NCI-H1105 (cell line): ENCODE measurements at regions not wholly inside any gene's neighbourhood (a gene's known extent, or its start where the extent isn't known, plus 50 kb on each side); places are given as distances from the start of the nearest gene placed in this dataset.
A peak's percentile ranks its signal among the peaks of the same experiment; 100 is the strongest.

Experiments
- DNase-seq: peaks from one replicate; lab custom pipeline; 2025; lab: John Stamatoyannopoulos, UW

DNA sequence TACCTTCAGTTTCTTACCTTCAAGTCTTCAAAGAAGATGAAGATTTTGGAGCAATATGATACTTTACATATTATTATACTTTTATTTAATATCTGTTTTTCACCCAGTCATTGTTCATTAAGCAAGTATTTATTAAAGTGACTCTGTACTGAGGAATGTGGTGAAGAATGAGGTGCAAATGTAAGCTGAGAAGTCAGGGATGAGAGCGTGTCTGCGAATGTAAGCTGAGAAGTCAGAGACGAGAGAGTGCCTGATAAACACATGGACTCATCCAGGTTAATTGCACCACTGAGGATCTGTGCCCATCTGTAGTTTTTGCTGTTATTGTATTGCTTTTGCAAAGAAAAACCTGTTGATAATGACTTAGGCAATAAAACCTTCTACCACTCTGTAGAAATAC lies 211.9 kb upstream of the FAR2 start:
- DNase-seq, result no peak

DNA sequence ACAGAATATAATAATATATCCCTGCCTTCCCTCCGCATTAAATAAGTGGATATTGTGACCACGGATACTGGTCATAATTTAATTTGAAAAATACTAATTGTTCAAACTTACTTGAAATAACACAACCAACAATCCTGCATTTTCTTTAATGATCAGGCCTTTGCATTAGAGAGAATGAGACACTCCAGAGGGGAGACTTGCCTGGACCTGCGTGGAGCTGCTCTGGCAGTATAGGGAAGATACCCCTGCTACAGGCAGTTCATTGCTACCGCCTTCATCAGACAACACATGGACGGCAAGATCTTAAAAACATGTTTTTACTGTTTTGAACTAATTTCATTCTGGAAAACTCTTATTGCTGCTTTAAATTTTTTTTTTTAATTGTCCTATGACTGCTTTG lies 211.0 kb upstream of the FAR2 start:
- DNase-seq, result peak; percentile 30

DNA sequence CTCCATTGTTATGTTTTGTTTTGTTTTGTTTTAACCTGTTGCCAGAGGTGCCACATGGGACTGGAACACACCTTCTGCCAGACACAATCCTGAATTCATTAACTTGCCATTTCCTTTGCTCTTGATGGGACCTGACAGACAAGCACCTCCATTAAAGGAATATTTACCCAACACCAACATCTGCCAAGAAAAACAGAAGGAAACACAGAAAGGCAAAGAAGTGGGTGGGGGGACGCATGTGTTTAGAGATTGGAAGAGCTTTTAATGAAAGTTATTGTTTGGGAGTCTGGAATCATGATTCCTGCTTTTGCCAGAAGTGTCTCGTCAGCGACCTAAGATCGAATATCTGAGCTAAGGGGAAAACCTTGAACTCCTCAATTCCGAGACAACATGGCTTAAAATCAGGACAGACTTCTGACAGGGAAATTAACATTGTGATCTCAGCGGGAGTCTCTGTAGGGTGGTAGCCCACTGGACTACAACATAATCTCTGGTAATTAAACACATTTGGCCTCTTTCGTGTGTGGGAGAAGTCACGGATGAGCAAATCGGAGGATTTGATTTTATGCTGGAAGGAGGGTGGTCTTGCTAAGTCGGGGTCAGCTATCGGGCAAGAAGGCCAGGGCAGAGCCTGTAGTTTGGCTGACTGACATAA lies 210.4 kb upstream of the FAR2 start:
- peak; percentile 10 for DNase-seq

DNA sequence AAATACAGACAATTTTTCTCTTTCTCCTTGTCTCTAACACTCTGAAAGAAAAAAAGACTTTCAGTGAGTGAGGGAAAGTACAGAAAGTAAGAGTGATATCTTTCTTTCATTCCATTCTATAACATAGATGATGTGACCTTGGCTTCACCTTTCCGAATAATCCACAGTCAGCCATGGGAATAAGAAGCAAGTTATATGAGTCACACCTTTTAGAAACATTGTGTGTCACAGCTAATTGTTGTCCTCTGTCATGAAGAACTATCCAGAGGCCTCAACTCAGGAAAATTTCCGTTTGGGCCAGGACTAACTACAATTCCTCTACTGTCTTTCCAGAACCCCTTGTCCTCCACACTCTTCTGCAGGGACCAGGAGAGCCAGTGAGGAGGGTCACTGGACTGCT lies 209.7 kb upstream of the FAR2 start:
- no peak for DNase-seq

DNA sequence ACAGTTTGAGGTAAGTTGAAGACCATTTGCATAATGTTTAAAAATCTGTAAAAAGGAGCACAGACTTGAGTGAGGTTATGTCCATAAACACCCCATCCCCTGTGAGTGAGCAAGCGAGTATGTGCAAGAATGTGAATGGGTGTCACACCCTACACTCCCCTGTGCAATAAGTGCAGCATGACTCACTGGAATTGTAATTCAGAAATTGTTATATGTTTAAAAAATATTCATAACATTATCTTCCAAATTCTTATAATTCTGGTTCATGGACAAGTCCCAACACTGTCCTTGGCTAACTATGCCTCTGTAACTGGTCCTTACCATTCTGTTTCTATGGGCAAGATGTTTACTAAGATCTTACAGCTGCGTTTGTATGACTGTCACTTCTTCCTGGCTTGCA lies 207.8 kb upstream of the FAR2 start:
- no peak for DNase-seq

DNA sequence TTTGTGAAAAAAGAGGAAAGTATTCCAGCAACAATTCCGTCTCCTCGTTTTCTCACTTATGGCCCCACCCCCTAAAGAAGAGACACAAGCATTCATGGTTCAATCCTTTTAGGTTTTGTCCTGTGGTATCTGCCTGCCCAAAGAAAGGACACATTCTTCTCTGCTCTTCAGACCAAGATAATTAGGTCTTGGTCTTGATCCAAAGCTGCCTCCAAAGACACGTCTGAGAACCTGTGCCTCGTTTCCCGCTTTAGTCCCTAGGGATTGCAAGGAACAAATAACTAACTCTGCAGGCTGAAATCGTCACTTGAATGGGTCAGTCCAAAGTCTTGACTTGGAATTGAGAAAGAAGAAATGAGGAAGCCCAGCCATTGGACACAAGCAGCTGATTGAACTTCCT lies 202.7 kb upstream of the FAR2 start:
- DNase-seq, result no peak

DNA sequence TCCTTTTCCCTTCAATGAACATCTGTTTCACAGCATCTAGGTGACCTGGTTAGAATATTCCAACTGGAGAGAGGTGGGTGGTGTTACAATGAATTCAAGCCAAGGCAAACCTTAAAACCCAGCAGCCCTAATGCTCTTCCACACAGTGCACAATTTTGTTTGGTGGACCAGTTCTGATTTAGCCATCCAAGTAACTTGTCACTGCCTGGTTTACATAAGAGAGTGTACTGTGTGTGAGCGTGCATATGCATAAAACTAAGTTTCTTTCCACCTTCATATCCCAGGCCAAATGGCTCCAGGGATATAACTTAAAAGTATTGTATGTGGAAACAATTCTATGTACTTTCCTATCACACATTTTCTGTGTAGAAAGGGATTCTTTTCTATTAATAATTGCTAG lies 200.4 kb upstream of the FAR2 start:
- no peak for DNase-seq

DNA sequence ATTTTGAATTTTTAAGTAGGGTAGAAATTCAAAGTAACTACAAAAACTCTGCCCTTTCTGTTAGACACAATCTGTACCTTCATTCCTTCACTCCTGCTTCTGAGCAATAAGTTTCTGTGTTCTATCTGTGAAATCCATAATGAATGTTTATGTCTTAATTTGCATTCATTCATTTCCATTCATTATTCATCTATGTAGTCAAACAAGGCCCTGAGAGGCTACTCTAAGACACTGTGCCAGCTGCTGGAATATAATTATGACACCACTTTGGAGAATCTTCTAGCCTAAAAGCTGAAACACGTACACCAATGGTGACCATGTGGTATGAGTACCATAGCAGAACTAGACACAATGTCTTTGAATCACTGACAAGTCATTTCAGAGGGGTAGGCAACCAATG lies 199.9 kb upstream of the FAR2 start:
- DNase-seq, result no peak

DNA sequence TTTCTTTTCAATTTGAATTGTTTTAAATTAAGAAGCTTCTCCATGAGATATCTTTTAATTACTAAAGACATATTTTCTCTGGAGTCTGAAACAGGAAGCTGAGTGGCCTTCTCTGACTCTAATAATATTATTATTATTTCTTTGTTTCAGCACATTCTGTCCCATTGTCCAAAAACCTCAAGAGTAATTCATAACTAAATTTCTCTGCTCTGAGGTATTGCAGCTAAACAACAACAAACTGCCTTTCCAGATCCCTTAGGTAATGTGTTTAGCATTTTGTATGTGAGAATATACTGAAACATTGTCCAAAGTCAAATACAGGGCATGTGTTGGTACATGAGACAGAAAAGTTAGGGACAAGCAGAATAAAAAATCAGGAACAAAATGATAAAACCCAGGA lies 199.0 kb upstream of the FAR2 start:
- no peak for DNase-seq

DNA sequence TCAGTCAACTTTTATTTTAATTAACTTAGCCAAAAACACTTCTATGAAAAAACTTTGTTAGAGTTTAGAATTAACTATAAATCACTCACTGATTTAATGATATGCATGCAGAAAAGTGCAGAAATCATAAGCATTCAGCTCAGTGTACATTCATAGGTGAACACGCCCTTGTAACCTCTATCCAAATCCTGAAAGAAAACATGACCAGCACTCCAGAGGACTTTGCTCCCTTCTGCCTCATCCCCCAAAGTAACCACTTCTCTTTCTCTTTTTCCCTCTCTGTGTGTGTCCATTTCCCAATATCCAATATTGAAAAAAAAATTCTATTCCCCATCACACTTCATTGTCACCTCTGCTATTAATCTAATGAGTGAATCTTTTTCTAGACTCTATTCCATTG lies 197.1 kb upstream of the FAR2 start:
- no peak for DNase-seq

DNA sequence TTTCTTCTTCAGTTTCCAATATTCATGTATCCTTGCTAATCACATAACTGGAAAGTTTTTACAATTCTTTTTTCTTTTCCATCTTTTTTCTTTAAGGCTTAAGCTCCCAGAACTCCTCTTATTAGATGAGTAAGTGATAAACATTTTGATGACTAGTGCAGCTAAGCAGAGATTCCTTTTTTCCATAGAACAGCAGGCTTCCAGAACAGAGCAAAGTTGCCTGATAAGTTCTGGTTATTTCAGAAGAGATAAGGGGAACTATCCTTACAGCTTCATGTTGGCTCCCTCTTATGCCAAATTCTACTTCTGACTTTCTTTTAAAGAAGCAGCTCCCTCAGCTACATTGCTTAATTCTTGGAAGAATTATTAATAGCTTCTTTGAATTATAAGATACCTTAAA lies 194.7 kb upstream of the FAR2 start:
- no peak for DNase-seq

DNA sequence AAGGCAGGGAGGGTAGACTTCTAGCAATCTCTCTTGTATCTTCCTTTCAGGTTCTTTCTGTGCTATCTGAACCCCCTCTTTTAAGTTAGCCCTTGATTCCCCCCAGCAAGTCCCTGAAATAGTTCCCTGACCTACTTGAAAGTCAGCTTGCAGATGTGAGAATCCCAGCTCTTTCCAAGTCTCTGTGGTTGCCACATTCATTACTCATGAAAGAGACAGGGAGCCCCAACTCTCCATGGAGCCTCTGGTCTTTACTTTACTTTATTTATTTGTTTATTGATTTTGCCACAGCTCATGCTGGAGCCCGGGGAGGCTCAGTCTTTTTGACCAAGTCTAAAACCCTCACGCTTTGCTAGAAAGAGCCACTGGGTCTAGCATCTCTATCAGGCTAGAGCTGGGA lies 193.6 kb upstream of the FAR2 start:
- DNase-seq, result no peak

DNA sequence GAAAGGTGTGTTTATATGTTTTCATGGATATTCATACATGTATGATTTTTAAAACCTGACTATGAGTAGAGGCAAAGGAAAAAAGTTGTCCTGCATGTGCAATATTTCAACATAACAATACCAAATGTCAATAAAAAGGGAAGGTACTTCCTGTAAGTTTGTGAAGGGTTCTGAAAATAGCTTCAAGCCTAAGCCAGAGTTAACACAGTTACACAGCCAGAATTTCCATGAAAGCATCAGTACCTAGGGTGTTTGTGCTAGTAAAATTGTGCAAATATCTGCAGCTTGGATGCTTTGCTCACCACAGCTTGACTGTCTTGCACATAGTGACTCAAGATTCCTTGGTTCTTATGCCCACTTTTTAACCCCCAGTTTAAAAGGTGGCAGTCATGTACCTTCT lies 193.1 kb upstream of the FAR2 start:
- no peak for DNase-seq

DNA sequence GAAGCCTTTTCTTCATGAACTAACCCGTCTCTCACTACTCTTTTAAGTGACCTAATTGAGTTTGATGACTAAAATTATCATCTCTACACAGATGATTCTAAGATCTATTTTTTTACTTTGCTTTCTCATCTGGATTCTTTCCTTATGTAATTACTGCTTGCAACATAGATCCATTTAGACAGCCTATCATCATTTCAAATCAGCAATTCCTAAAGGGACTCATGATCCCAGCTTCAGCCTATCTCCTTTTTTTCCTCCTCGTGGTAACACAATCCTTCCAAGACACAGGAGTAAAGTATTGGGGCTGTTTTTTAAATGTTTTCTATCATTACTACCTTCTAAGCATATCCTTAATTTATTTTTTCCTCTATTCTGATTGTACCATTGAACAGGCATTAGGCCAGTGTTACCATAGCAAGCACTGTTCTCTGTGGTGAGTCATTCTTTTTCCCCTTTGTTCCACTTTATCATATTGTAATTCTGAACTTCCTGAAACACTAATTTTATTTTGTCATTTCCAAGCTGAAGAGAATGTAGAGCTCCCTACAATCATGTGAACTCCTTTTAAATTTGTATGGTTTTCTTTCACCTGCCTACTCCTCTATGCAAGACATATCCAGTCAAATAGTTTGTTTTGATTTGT lies 190.4 kb upstream of the FAR2 start:
- DNase-seq, result no peak

DNA sequence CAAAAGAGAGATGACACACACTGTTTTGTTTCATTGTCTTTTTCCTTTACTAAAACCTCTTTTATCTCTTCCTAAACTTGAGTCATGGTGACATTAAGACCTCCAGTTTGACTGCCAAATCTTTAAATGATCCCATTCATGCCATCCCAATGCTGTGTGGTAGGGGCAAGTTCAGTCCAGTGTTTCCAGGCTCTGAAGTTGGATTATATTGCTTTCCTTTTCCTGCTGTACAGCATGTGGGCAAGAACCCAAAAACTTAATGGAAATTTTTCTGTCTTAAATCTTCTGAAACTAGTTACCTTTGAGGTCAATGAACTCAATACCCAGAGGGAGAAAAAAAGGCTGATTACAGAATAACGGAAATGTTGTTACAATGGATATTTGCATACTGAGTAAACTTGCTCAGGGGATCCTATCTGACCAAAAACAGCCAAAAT lies 187.1 kb upstream of the FAR2 start:
- no peak for DNase-seq

DNA sequence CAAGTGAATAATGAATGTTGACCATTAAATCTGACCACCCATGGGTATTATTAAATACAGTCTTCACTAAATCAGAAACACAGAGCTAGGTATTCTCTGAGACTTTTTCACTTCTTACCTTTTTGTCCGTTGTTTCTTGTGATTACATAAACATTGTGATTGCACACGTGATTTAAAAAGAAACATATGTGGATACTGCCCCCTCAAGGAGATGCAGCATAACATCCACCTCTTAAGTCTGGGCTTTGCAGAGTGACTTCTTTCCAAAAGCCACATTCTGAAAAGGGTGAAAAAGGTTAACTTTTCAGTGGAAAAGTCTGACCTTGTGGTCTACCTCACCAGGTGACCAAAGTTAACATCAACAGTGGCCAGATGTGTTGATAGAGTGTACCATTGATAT lies 185.5 kb upstream of the FAR2 start:
- no peak for DNase-seq

DNA sequence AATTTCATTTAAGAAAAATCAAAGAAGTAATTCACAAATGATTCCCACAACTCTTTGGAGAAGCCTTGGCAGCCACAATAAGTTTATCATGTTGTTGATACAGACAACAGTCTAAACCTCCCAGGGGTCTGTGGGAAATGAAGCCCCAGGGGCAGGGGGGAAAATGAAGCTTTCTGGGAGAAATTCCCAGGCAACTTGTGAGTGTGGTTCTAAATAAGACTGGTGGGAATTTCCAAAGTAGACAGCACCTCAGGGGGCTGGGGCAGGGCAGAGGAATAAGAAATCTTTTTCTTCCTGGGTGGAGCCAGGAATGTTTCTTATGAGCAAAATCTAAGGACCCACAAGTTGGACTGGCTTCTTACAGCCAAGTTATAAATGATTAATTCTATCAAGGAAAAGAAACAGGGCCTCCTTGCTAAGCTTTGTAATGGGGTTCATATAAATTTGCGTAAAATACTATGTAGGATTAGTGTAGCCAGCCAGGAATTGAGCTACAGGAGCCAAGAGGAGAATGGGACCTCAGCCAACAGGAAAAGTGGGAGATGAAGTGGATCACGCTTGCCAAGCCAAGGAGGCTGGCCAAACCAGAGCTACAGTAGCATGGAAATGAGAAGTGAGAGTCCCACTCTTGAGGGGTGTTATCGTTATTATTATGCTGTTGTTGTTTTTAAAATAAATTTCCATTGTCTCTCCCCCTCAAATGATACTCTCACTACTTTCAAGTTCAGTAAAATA lies 182.9 kb upstream of the FAR2 start:
- DNase-seq, result peak; percentile 81

DNA sequence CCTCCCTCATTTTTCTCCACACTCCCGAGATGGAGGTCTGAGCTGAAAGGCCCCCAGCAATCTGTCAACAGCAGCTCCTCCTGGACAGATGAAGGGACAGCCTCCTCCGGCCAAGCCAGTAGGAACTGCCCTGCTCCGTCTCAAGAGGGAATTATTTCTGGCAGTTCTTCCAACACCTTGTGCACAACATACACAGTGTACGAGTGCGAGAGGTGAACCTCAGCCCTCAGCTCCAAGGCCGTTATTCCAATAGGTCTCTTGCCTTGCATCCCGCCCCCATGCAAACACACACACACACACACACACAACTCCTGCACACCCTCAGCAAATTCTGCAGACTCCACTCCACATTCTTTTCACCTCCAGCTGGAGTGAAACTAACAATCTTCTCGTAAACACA lies 181.7 kb upstream of the FAR2 start:
- DNase-seq, result no peak

DNA sequence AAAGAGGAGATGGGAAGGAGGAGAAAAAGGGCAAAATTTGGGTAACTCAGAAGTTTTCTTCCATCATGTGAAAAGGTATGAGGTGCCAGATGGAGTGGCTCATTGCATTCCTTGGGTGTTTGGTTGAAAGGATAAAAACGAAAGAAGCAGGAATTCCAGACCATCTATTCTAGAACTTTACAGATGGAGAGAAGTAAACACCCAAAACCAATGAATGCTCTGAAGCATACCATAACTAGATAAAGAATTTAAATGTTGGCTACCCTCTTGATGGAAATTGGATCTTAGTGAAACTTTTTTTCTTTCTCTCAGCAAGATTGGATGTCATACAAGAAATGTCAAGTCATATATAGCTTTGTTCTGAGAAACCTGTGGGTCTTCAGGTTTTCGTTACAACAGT lies 175.6 kb upstream of the FAR2 start:
- no peak for DNase-seq

DNA sequence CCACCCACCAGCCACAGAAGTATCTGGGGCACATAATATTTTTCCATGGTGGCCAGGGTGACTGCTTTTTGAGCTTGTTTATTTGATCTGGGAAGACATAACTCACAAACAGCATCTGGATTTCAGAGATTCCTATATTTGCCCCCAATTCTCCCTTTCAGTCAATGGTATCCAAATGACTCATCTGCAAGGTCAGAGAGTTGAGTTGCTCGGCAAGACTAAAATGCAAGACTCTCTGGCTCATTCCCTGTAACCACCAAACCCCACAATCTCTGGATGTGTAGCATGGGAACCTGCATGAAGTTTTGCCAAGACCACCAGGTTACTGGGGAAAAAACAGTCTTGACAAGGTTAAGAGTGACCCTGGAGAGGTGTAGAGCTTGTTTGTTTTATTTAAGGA lies 174.9 kb upstream of the FAR2 start:
- no peak for DNase-seq

DNA sequence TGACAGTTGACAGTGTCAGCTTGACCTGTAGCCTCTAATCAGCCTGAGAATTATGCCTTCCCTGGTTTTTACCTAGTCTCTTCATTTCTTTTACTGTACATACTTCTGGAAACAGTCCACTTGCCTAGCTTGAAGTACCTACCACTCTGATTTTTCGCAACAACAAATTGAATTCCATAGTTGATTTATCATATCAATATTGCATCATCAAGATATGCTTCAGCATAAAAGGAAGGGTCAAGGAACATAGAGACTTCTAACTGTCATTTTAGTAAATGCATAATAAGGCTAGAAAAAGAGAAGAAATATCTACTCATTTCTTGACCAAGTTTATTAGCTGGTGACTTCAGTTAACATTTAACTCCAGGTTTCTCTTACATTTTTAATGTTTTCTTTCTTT lies 174.2 kb upstream of the FAR2 start:
- DNase-seq, result no peak

DNA sequence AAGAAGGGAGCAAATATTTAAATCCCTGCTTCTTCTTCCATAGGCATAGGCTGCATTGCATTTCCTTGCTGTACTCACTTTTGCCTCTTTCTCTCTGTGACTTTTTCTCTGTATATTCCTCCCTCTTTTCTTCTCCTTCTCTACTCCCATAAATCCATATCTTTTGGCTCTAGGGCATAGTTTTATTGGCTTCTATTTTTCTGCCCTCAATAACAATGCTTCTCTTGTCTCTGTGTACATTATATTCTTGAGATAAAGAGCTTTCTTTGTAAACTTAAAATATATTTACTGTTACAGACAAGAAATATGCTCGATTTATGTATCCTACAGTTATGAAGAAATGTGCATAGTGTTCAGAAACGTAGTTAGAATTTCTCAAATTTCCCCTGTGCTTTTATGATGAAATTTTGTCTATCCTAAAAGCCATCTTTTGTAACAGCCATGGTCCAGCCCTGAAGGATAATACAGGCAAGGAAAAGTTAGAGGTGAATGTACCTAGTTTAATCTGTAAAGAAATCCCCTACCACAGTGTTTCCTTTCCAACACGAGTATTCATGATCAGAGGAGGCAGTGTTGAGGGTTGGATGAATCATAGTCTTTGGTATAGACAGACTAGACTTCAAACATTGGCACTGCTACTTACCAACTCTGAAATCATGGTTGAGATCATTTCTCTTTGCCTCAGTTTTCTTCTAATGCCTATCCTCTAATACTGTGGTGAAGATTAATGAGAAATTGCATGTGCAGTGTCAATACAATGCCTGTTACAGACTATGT lies 173.3 kb upstream of the FAR2 start:
- no peak for DNase-seq

DNA sequence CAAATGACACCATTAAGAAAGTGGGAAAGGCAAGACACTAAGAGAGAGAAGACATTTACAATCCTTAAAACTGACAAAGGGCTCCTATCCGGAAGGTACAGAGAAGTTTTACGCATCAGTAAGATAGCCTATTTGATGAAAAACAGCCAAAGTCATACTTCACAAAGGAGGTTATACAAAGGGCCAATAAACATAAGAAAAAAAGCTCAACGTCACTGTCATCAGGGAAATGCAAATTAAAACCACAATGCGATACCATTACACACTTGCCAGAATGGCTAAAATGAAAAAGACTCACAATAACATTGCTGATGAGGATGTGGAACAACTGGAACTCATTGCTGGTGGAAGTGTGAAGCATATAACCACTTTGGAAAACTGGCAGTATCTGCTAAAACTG lies 168.6 kb upstream of the FAR2 start:
- DNase-seq, result no peak
